ENCODE measurements at regions not wholly inside any gene's neighbourhood (a gene's known extent, or its start where the extent isn't known, plus 50 kb on each side); places are given as distances from the start of the nearest gene placed in this dataset.
A peak's percentile ranks its signal among the peaks of the same experiment; 100 is the strongest.
"Not testable (repeated sequence)": the region's sequence is repeated elsewhere in the genome, so short reads cannot be mapped to it uniquely, and the experiment has no call there.

- DNase-seq (ENCODE audit: low read depth in 3 of 3), result no peak
Observed at GRCh38 chr12:56872366-56872765, 61.8 kb downstream of the SDR9C7 start.

- DNase-seq (ENCODE audit: low read depth in 3 of 3), result no peak
Observed at GRCh38 chr12:56867216-56867615, 67.0 kb downstream of the SDR9C7 start.

- no peak for DNase-seq (ENCODE audit: low read depth in 3 of 3)
Observed at GRCh38 chr12:56866493-56866892, 67.7 kb downstream of the SDR9C7 start.

GRCh38 chr12:56864318-56864717 is 69.9 kb downstream of the SDR9C7 start:
- DNase-seq (ENCODE audit: low read depth in 3 of 3), result no peak

- no peak for DNase-seq (ENCODE audit: low read depth in 3 of 3)
Observed at GRCh38 chr12:56863789-56864188, 70.4 kb downstream of the SDR9C7 start.

- no peak for DNase-seq (ENCODE audit: low read depth in 3 of 3)
Observed at GRCh38 chr12:56862264-56862663, 71.9 kb downstream of the SDR9C7 start.

- DNase-seq (ENCODE audit: low read depth in 3 of 3), result not testable (repeated sequence)
Observed at GRCh38 chr12:56853392-56853978, 80.7 kb downstream of the SDR9C7 start.

GRCh38 chr12:56851462-56851861 is 82.7 kb downstream of the SDR9C7 start:
- no peak for DNase-seq (ENCODE audit: low read depth in 3 of 3)

GRCh38 chr12:56840922-56841321 is 77.8 kb downstream of the HSD17B6 start:
- DNase-seq (ENCODE audit: low read depth in 3 of 3), result no peak

- DNase-seq (ENCODE audit: low read depth in 3 of 3), result peak in 1 of 3 donors; percentile 17
Observed at GRCh38 chr12:56839915-56840325, 76.8 kb downstream of the HSD17B6 start.

GRCh38 chr12:56839489-56839848 is 76.3 kb downstream of the HSD17B6 start:
- DNase-seq (ENCODE audit: low read depth in 3 of 3), result no peak

- DNase-seq (ENCODE audit: low read depth in 3 of 3), result no peak
Observed at GRCh38 chr12:56838621-56839488, 75.7 kb downstream of the HSD17B6 start.
